OCI-LY3 (cell line): ENCODE measurements at regions not wholly inside any gene's neighbourhood (a gene's known extent, or its start where the extent isn't known, plus 50 kb on each side); places are given as distances from the start of the nearest gene placed in this dataset.

ENCODE experiments used
- H2AFZ ChIP-seq: fragments of 200-600, 300-600 bp; shearing (Covaris generic); 2 replicates; pipeline ENCODE4 v1.6.0; 2014; ENCODE audit warnings: antibody characterized with exemption, low read depth, low read length
- H3K27ac ChIP-seq: fragments of 200-600, 300-600 bp; sonication (generic); 2 replicates; pipeline ENCODE4 v1.5.1; 2014; ENCODE audit warnings: mild to moderate bottlenecking, low read length, moderate library complexity, mixed read lengths
- H3K27me3 ChIP-seq: fragments of 200-600, 300-600 bp; sonication (generic); 2 replicates; pipeline ENCODE4 v1.6.1; 2014; ENCODE audit warnings: low read depth, low read length, mixed read lengths
- H3K36me3 ChIP-seq: fragments of 200-600, 300-600 bp; sonication (generic); replicated peaks from 2 replicates; pipeline ENCODE3; 2014; ENCODE audit warnings: low read depth, low read length, mixed read lengths
- H3K4me1 ChIP-seq: fragments of 300-600, 200-600 bp; sonication (generic); 2 replicates; pipeline ENCODE4 v1.6.1; 2014; ENCODE audit warnings: low read length, mixed read lengths
- H3K4me2 ChIP-seq: fragments of 200-600, 300-600 bp; sonication (generic); 2 replicates; pipeline ENCODE4 v1.6.1; 2014; ENCODE audit warnings: low read length, mixed read lengths
- H3K4me3 ChIP-seq: fragments of 300-600, 200-600 bp; sonication (generic); 2 replicates; pipeline ENCODE4 v1.5.1; 2014; ENCODE audit warnings: antibody characterized with exemption, mild to moderate bottlenecking, low read length, moderate library complexity
- H3K79me2 ChIP-seq: fragments of 300-600, 200-600 bp; shearing (Covaris generic); 2 replicates; pipeline ENCODE4 v1.6.1; 2014; ENCODE audit warnings: mild to moderate bottlenecking, low read length, mixed read lengths
- H3K9ac ChIP-seq: fragments of 300-600, 200-600 bp; shearing (Covaris generic); 2 replicates; pipeline ENCODE4 v1.6.0; 2014; ENCODE audit warnings: mild to moderate bottlenecking, low read length, moderate library complexity
- H3K9me3 ChIP-seq: fragments of 200-600, 300-600 bp; shearing (Covaris generic); 2 replicates; pipeline ENCODE4 v1.6.1; 2014; ENCODE audit warnings: low read length, mixed read lengths; ENCODE audit not compliant: insufficient read depth
- H4K20me1 ChIP-seq: fragments of 200-600, 300-600 bp; sonication (generic); 2 replicates; pipeline ENCODE4 v1.6.1; 2016; ENCODE audit warnings: low read length, mixed read lengths; ENCODE audit not compliant: insufficient read depth
- EZH2phosphoT487 ChIP-seq: fragments of 200-600 bp; shearing (Covaris generic); IDR thresholded peaks from 2 replicates; pipeline ENCODE4 v1.6.1; 2018; ENCODE audit warnings: antibody characterized with exemption, mixed run types, low read depth
- TF ChIP-seq, protein P1 (sequence below): fragments of 200-600, 300-600 bp; sonication (generic); IDR thresholded peaks from 2 replicates; pipeline ENCODE4 v1.5.1; 2014; ENCODE audit warnings: antibody characterized with exemption, low read length, low read depth

DNA sequence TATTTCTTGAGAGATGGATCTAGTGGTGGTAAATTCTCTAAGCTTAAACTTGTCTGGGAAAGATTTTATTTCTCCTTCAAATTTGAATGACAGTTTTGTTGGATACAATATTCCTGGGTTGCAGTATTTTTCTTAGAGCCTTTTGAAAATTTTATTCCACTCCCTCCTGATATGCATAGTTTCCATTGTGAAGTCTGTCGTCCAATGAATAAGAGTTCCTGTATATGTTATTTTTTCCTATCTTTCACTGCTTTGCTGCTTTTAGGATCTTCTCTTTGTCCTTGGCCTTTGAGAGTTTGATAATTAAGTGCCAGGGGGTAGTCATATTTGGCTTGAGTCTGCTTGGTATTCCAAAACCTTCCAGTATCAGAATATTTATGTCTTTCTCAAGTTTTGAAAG, 1156.4 kb upstream of the AGA start:
- H3K4me1 ChIP-seq = peaks cover 7% of the 10 kb centered on the region

DNA sequence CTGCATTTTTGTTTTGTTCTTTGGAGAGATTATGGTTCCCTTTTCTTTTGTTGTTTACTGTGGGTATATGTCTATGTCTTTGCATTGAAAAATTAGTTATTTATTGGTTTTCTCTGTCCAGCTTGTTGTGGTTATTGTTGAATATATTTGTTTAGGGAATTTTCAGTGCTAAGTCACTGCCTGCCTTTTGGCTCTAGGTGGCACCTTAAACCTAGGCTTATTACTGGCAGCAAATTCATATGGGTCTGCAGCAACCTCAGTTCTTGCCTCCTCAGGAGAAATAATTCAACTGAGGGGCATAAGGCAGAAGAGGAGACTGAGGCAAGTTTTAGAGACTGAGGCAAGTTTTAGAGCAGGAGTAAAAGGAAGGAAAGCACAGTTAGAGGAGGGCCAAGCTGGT, 1157.3 kb upstream of the AGA start:
- Histone ChIP-seq H3K27ac (0 out of 2 replicates have a peak overlapping the region, but pooled peaks have one; percentile 0), H3K36me3 (peaks cover 9% of the 10 kb centered on the region), H3K9ac (no peak overlapping the region), H3K4me1 (peaks cover 7% of the 10 kb centered on the region), H3K79me2 (no peaks in the 10 kb centered on the region), H3K4me3 (no peak overlapping the region), H3K27me3 (no peaks in the 10 kb centered on the region), H3K4me2 (no peak overlapping the region), H4K20me1 (no peaks in the 10 kb centered on the region), H2AFZ (no peak overlapping the region), H3K9me3 (peaks cover 15% of the 10 kb centered on the region)
- no peak for TF ChIP-seq EZH2phosphoT487
- TF ChIP-seq, protein P1, sequence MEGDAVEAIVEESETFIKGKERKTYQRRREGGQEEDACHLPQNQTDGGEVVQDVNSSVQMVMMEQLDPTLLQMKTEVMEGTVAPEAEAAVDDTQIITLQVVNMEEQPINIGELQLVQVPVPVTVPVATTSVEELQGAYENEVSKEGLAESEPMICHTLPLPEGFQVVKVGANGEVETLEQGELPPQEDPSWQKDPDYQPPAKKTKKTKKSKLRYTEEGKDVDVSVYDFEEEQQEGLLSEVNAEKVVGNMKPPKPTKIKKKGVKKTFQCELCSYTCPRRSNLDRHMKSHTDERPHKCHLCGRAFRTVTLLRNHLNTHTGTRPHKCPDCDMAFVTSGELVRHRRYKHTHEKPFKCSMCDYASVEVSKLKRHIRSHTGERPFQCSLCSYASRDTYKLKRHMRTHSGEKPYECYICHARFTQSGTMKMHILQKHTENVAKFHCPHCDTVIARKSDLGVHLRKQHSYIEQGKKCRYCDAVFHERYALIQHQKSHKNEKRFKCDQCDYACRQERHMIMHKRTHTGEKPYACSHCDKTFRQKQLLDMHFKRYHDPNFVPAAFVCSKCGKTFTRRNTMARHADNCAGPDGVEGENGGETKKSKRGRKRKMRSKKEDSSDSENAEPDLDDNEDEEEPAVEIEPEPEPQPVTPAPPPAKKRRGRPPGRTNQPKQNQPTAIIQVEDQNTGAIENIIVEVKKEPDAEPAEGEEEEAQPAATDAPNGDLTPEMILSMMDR = peak; percentile 42

More for the DNA sequence above, 1156.4 kb upstream of the AGA start:
- no peak for TF ChIP-seq EZH2phosphoT487
- TF ChIP-seq, protein P1 = no peak
- Histone ChIP-seq H3K27me3 (no peaks in the 10 kb centered on the region), H4K20me1 (no peaks in the 10 kb centered on the region), H3K79me2 (no peaks in the 10 kb centered on the region), H3K27ac (0 out of 2 replicates have a peak overlapping the region, but pooled peaks have one; percentile 0), H3K9me3 (peaks cover 15% of the 10 kb centered on the region), H2AFZ (no peak overlapping the region), H3K9ac (no peak overlapping the region), H3K36me3 (peaks cover 9% of the 10 kb centered on the region), H3K4me3 (no peak overlapping the region), H3K4me2 (no peak overlapping the region)

GRCh38 chr4:178602833-178603232, 1160.6 kb upstream of the AGA start:
- Histone ChIP-seq H4K20me1 (no peaks in the 10 kb centered on the region), H3K27ac (no peak overlapping the region), H3K4me2 (no peak overlapping the region), H2AFZ (0 out of 2 replicates have a peak overlapping the region, but pooled peaks have one; percentile 9), H3K27me3 (no peaks in the 10 kb centered on the region), H3K36me3 (peaks cover 9% of the 10 kb centered on the region), H3K4me3 (no peak overlapping the region), H3K9me3 (peaks cover 15% of the 10 kb centered on the region), H3K9ac (no peak overlapping the region), H3K79me2 (no peaks in the 10 kb centered on the region), H3K4me1 (peaks cover 7% of the 10 kb centered on the region)
- TF ChIP-seq, protein P1 = no peak
- no peak for TF ChIP-seq EZH2phosphoT487

GRCh38 chr4:178611062-178611461, 1168.8 kb upstream of the AGA start:
- Histone ChIP-seq H3K79me2 (no peaks in the 10 kb centered on the region), H3K9me3 (peaks cover 8% of the 10 kb centered on the region; the same call in 1 of the 2 replicates), H3K4me2 (no peak overlapping the region), H3K4me3 (no peak overlapping the region), H3K4me1 (peaks cover 16% of the 10 kb centered on the region), H4K20me1 (no peaks in the 10 kb centered on the region), H2AFZ (no peak overlapping the region), H3K27ac (no peak overlapping the region), H3K27me3 (no peaks in the 10 kb centered on the region), H3K36me3 (peaks cover 11% of the 10 kb centered on the region), H3K9ac (no peak overlapping the region)
- TF ChIP-seq, protein P1 = no peak
- no peak for TF ChIP-seq EZH2phosphoT487
